ENCODE measurements at regions not wholly inside any gene's neighbourhood (a gene's known extent, or its start where the extent isn't known, plus 50 kb on each side); places are given as distances from the start of the nearest gene placed in this dataset.
A peak's percentile ranks its signal among the peaks of the same experiment; 100 is the strongest.

GRCh38 chr3:102605153-102605552, 170.3 kb downstream of the ZPLD1 start:
- no peak for DNase-seq

- no peak for DNase-seq
Observed at GRCh38 chr3:102608875-102609274, 174.1 kb downstream of the ZPLD1 start.

GRCh38 chr3:102614021-102614569, 179.3 kb downstream of the ZPLD1 start:
- no peak for DNase-seq

- DNase-seq: no peak
Observed at GRCh38 chr3:102614585-102614984, 179.8 kb downstream of the ZPLD1 start.

- DNase-seq: no peak
Observed at GRCh38 chr3:102617381-102617780, 182.6 kb downstream of the ZPLD1 start.

- DNase-seq: no peak
Observed at GRCh38 chr3:102619361-102619760, 184.5 kb downstream of the ZPLD1 start.

- DNase-seq: no peak
Observed at GRCh38 chr3:102629943-102630342, 195.1 kb downstream of the ZPLD1 start.

GRCh38 chr3:102630531-102630930, 195.7 kb downstream of the ZPLD1 start:
- no peak for DNase-seq

- no peak for DNase-seq
Observed at GRCh38 chr3:102643546-102643945, 208.7 kb downstream of the ZPLD1 start.

GRCh38 chr3:102646557-102646956, 211.7 kb downstream of the ZPLD1 start:
- no peak for DNase-seq

- DNase-seq: no peak
Observed at GRCh38 chr3:102660653-102661052, 225.8 kb downstream of the ZPLD1 start.

GRCh38 chr3:102661707-102662497, 227.1 kb downstream of the ZPLD1 start:
- no peak for DNase-seq

GRCh38 chr3:102662498-102662772, 227.6 kb downstream of the ZPLD1 start:
- DNase-seq: no peak

GRCh38 chr3:102664126-102664525, 229.3 kb downstream of the ZPLD1 start:
- DNase-seq: no peak

GRCh38 chr3:102665183-102665582, 230.4 kb downstream of the ZPLD1 start:
- no peak for DNase-seq

GRCh38 chr3:102668247-102668646, 233.4 kb downstream of the ZPLD1 start:
- DNase-seq: no peak

GRCh38 chr3:102670986-102671385, 236.2 kb downstream of the ZPLD1 start:
- no peak for DNase-seq

GRCh38 chr3:102672305-102672704, 237.5 kb downstream of the ZPLD1 start:
- no peak for DNase-seq

- DNase-seq: peak; percentile 64
Observed at GRCh38 chr3:102673271-102674115, 238.7 kb downstream of the ZPLD1 start.

- no peak for DNase-seq
Observed at GRCh38 chr3:102674284-102674683, 239.5 kb downstream of the ZPLD1 start.

- DNase-seq: no peak
Observed at GRCh38 chr3:102676424-102676823, 241.6 kb downstream of the ZPLD1 start.

GRCh38 chr3:102682741-102683140, 247.9 kb downstream of the ZPLD1 start:
- no peak for DNase-seq

- no peak for DNase-seq
Observed at GRCh38 chr3:102686792-102687191, 252.0 kb downstream of the ZPLD1 start.
